ENCODE measurements at regions not wholly inside any gene's neighbourhood (a gene's known extent, or its start where the extent isn't known, plus 50 kb on each side); places are given as distances from the start of the nearest gene placed in this dataset.
"Not testable (repeated sequence)": the region's sequence is repeated elsewhere in the genome, so short reads cannot be mapped to it uniquely, and the experiment has no call there.

DNA sequence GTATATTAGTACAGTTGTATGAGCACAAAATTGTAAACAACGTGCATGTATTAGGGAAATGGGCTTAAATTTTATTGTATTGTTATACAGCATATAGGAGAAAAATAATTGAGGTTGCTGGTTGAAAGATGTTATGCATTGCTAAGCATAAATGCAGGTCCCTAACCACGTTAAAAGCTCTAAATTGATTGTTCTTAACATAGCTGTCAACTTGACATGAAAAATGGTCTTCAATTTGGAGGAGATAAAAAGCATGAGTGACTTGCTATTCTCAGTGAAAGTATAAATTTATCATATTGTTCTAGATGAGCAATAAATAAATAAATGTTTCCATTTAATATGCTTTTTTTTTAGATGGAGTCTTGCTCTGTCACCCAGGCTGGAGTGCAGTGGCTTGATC is 506.6 kb upstream of the ATXN7L3B start:
- H3K79me2 ChIP-seq (ENCODE audit: insufficient read depth, low read length) = no peaks in the 10 kb centered on the region
- no peaks in the 10 kb centered on the region for H3K4me1 ChIP-seq (ENCODE audit: insufficient read depth, low read length)
- TF ChIP-seq, protein P1, sequence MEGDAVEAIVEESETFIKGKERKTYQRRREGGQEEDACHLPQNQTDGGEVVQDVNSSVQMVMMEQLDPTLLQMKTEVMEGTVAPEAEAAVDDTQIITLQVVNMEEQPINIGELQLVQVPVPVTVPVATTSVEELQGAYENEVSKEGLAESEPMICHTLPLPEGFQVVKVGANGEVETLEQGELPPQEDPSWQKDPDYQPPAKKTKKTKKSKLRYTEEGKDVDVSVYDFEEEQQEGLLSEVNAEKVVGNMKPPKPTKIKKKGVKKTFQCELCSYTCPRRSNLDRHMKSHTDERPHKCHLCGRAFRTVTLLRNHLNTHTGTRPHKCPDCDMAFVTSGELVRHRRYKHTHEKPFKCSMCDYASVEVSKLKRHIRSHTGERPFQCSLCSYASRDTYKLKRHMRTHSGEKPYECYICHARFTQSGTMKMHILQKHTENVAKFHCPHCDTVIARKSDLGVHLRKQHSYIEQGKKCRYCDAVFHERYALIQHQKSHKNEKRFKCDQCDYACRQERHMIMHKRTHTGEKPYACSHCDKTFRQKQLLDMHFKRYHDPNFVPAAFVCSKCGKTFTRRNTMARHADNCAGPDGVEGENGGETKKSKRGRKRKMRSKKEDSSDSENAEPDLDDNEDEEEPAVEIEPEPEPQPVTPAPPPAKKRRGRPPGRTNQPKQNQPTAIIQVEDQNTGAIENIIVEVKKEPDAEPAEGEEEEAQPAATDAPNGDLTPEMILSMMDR (IDR thresholded peaks at IDR 0.05; ENCODE audit: extremely low read depth, low read depth, low read length) = no peak
- H3K27ac ChIP-seq (ENCODE audit: low read depth, low read length) = no peak overlapping the region
- H3K36me3 ChIP-seq (ENCODE audit: insufficient read depth, low read length) = no peaks in the 10 kb centered on the region
- H3K9me3 ChIP-seq (ENCODE audit: low read depth, low read length) = peaks cover 2% of the 10 kb centered on the region
- no peak overlapping the region for H3K4me2 ChIP-seq (ENCODE audit: insufficient read depth, low read length)
- H4K20me1 ChIP-seq (ENCODE audit: insufficient read depth, low read length) = no peaks in the 10 kb centered on the region
- H3K4me3 ChIP-seq (ENCODE audit: insufficient read depth, low read length) = no peak overlapping the region
- no peaks in the 10 kb centered on the region for H3K27me3 ChIP-seq (ENCODE audit: insufficient read depth, low read length)
- H2AFZ ChIP-seq (ENCODE audit: low read length) = no peak overlapping the region
- no peak for DNase-seq (ENCODE audit: insufficient read length, low spot score, missing footprints)

DNA sequence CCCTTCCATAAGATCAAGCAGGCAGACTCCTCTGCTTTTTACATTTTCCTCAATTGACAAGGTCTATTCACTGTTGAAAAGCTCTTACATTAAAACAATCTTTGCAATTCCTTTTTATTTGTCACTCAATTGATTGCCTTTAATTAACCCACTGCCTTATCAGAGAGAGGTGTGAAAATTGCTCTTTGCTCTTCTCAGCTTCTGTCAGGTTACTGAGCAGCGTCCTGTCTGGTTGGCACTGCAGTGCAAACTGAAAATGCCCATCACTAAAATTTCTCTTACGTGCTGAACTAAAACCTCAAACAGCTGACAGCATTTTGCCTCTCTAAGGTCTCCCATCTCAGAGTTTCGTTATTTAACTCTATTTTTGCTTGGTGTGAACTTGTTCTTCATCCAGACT is 504.1 kb upstream of the ATXN7L3B start:
- Histone ChIP-seq H3K27ac (ENCODE audit: low read depth, low read length) (no peak overlapping the region), H3K4me1 (ENCODE audit: insufficient read depth, low read length) (no peaks in the 10 kb centered on the region), H3K9me3 (ENCODE audit: low read depth, low read length) (peaks cover 2% of the 10 kb centered on the region), H2AFZ (ENCODE audit: low read length) (no peak overlapping the region), H3K79me2 (ENCODE audit: insufficient read depth, low read length) (no peaks in the 10 kb centered on the region), H4K20me1 (ENCODE audit: insufficient read depth, low read length) (no peaks in the 10 kb centered on the region), H3K36me3 (ENCODE audit: insufficient read depth, low read length) (no peaks in the 10 kb centered on the region), H3K4me3 (ENCODE audit: insufficient read depth, low read length) (no peak overlapping the region), H3K4me2 (ENCODE audit: insufficient read depth, low read length) (no peak overlapping the region), H3K27me3 (ENCODE audit: insufficient read depth, low read length) (no peaks in the 10 kb centered on the region)
- TF ChIP-seq, protein P1 (IDR thresholded peaks at IDR 0.05; ENCODE audit: extremely low read depth, low read depth, low read length) = no peak
- DNase-seq (ENCODE audit: insufficient read length, low spot score, missing footprints) = peak; percentile 29

DNA sequence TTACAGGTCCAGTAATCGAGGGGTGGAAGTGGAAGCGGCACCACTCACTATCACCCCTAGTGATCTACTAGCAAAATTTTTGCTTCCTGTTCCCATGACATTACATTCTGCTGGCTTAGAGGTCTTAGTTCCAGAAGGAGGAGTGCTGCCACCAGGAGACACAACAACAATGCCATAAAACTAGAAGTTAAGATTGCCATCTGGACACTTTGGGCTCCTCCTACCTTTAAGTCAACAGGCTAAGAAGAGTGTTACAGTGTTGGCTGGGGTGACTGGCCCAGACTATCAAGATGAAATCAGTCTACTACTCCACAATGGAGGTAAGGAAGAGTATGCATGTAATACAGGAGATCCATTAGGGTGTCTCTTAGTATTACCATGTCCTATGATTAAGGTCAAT is 498.5 kb upstream of the ATXN7L3B start:
- H3K4me2 ChIP-seq (ENCODE audit: insufficient read depth, low read length); H3K4me1 ChIP-seq (ENCODE audit: insufficient read depth, low read length); H3K27me3 ChIP-seq (ENCODE audit: insufficient read depth, low read length); H3K27ac ChIP-seq (ENCODE audit: low read depth, low read length); H4K20me1 ChIP-seq (ENCODE audit: insufficient read depth, low read length); H2AFZ ChIP-seq (ENCODE audit: low read length); H3K79me2 ChIP-seq (ENCODE audit: insufficient read depth, low read length); H3K36me3 ChIP-seq (ENCODE audit: insufficient read depth, low read length); H3K9me3 ChIP-seq (ENCODE audit: low read depth, low read length); H3K4me3 ChIP-seq (ENCODE audit: insufficient read depth, low read length); DNase-seq (ENCODE audit: insufficient read length, low spot score, missing footprints): not testable (repeated sequence)

DNA sequence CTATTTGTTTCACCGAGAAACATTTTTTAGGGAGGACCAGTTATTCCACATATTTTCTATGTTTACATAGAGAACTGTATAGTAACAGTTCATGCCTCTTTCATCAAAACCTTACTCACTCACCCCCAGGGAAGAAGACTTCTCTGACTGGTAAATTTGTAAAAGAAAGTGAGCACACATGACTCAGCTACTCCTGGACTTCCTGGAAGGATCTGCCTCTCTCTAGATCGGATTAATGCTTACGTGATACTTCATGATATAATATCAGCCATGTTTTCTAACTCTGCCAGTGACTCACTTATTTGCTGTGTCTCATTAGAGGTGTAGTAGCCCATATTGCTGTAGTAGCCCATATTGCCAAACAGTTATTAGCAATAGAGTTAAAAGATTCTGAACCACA is 494.3 kb upstream of the ATXN7L3B start:
- TF ChIP-seq, protein P1 (IDR thresholded peaks at IDR 0.05; ENCODE audit: extremely low read depth, low read depth, low read length) = no peak
- H3K27me3 ChIP-seq (ENCODE audit: insufficient read depth, low read length) = no peaks in the 10 kb centered on the region
- no peaks in the 10 kb centered on the region for H3K4me1 ChIP-seq (ENCODE audit: insufficient read depth, low read length)
- no peaks in the 10 kb centered on the region for H3K36me3 ChIP-seq (ENCODE audit: insufficient read depth, low read length)
- no peak overlapping the region for H3K27ac ChIP-seq (ENCODE audit: low read depth, low read length)
- DNase-seq (ENCODE audit: insufficient read length, low spot score, missing footprints) = no peak
- H4K20me1 ChIP-seq (ENCODE audit: insufficient read depth, low read length) = no peaks in the 10 kb centered on the region
- no peak overlapping the region for H3K4me2 ChIP-seq (ENCODE audit: insufficient read depth, low read length)
- H3K9me3 ChIP-seq (ENCODE audit: low read depth, low read length) = peaks cover 5% of the 10 kb centered on the region
- H3K4me3 ChIP-seq (ENCODE audit: insufficient read depth, low read length) = no peak overlapping the region
- no peak overlapping the region for H2AFZ ChIP-seq (ENCODE audit: low read length)
- no peaks in the 10 kb centered on the region for H3K79me2 ChIP-seq (ENCODE audit: insufficient read depth, low read length)

DNA sequence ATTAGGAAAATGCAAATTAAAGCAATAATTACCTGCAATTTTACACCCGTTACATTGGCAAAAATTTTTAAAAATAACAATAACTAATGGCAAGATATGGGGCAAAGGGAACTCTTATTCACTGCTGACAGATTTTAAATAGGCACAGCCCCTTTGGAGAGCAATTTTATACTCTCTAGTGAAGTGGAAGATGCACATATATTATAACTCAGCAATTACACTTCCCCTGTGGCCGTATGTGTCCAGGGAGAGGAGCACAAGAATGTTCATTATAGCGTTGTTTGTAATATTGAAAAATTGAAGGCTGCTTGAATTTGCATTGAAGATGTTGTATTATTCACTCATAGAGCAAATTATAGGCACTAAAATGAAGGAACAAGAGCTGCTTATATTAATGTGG is 488.3 kb upstream of the ATXN7L3B start:
- H3K9me3 ChIP-seq (ENCODE audit: low read depth, low read length) = peaks cover 4% of the 10 kb centered on the region
- H3K27me3 ChIP-seq (ENCODE audit: insufficient read depth, low read length) = no peaks in the 10 kb centered on the region
- no peaks in the 10 kb centered on the region for H3K4me1 ChIP-seq (ENCODE audit: insufficient read depth, low read length)
- H3K36me3 ChIP-seq (ENCODE audit: insufficient read depth, low read length) = no peaks in the 10 kb centered on the region
- no peak for DNase-seq (ENCODE audit: insufficient read length, low spot score, missing footprints)
- no peak overlapping the region for H3K4me3 ChIP-seq (ENCODE audit: insufficient read depth, low read length)
- no peaks in the 10 kb centered on the region for H3K79me2 ChIP-seq (ENCODE audit: insufficient read depth, low read length)
- no peak overlapping the region for H2AFZ ChIP-seq (ENCODE audit: low read length)
- H3K4me2 ChIP-seq (ENCODE audit: insufficient read depth, low read length) = no peak overlapping the region
- TF ChIP-seq, protein P1 (IDR thresholded peaks at IDR 0.05; ENCODE audit: extremely low read depth, low read depth, low read length) = no peak
- H4K20me1 ChIP-seq (ENCODE audit: insufficient read depth, low read length) = no peaks in the 10 kb centered on the region
- no peak overlapping the region for H3K27ac ChIP-seq (ENCODE audit: low read depth, low read length)

All from osteoblast (primary cell).